GM12878 (cell line): ENCODE measurements at regions not wholly inside any gene's neighbourhood (a gene's known extent, or its start where the extent isn't known, plus 50 kb on each side); places are given as distances from the start of the nearest gene placed in this dataset.

ENCODE experiments used
- ATAC-seq: fragments of 200-7000 bp; cut with Tn5 transposase; 3 replicates; pipeline ENCODE4 v1.9.1; 2020; ENCODE audit warnings: mild to moderate bottlenecking, moderate library complexity
- BruUV-seq: library from RNA; stranded (reverse); fragments of 400-500 nt; replicated peaks from 2 replicates; lab custom pipeline; 2021; lab: Mats Ljungman, UMichigan
- CTCF ChIA-PET: fragments of 300-600 bp; sonication (Branson Sonifier 250); formaldehyde crosslinking; extraction: SDS; loops from one replicate; lab custom pipeline; 2021; ENCODE audit warnings: inconsistent platforms; lab: Yijun Ruan, JAX
- POLR2A ChIA-PET: fragments of 350-600 bp; formaldehyde crosslinking; extraction: SDS; loops from one replicate; lab custom pipeline; 2021; ENCODE audit warnings: inconsistent platforms; lab: Charles Lee
- RAD21 ChIA-PET: fragments of 300-600 bp; sonication (Branson Sonifier 250); formaldehyde crosslinking; loops from one replicate; lab custom pipeline; 2023; ENCODE audit warnings: antibody characterized with exemption; ENCODE audit not compliant: unreplicated experiment; lab: Charles Lee
- SMC1A ChIA-PET: fragments of 300-600 bp; sonication (Branson Sonifier 250); formaldehyde crosslinking; loops from one replicate; lab custom pipeline; 2023; ENCODE audit not compliant: unreplicated experiment, uncharacterized antibody; lab: Charles Lee
- DNase-seq: peaks from one replicate; pipeline ENCODE4 v3.0.0-alpha.2; 2011; ENCODE audit warnings: low read depth, low spot score
- FAIRE-seq: peaks from 3 replicates; lab custom pipeline; 2011; peaks lifted over from hg19 to GRCh38; lab: Jason Lieb, UNC
- H2AFZ ChIP-seq: 2 replicates; pipeline ENCODE4 v1.6.0; 2011; ENCODE audit warnings: low read depth, low read length, control low read depth; ENCODE audit not compliant: control insufficient read depth
- H3K27ac ChIP-seq: 2 replicates; pipeline ENCODE4 v1.5.1; 2011; ENCODE audit warnings: control low read depth; ENCODE audit not compliant: control insufficient read depth, insufficient read depth
- H3K27me3 ChIP-seq, 2 experiments: replicated peaks in 1 of 2; 2 replicates each; pipeline versions ENCODE4 v1.6.0 to v1.6.1; 2011; ENCODE audit warnings: low read length in 1 of 2; ENCODE audit not compliant: control insufficient read depth in 2 of 2, insufficient read depth in 2 of 2
- H3K36me3 ChIP-seq, 2 experiments: 2 replicates each; pipeline ENCODE4 v1.5.1; 2011; ENCODE audit warnings: low read length in 1 of 2; ENCODE audit not compliant: control insufficient read depth in 2 of 2, insufficient read depth in 2 of 2
- H3K4me1 ChIP-seq: 2 replicates; pipeline ENCODE4 v1.6.1; 2011; ENCODE audit warnings: mild to moderate bottlenecking, low read length, moderate library complexity, mixed read lengths; ENCODE audit not compliant: control insufficient read depth, insufficient read depth
- H3K4me2 ChIP-seq: 2 replicates; pipeline ENCODE4 v1.6.0; 2011; ENCODE audit warnings: control low read depth; ENCODE audit not compliant: control insufficient read depth, insufficient read depth
- H3K4me3 ChIP-seq: fragments of 200-600 bp; sonication (generic); 2 replicates; pipeline ENCODE4 v1.5.1; 2016
- H3K79me2 ChIP-seq: 2 replicates; pipeline ENCODE4 v1.6.0; 2011; ENCODE audit warnings: low read length; ENCODE audit not compliant: control insufficient read depth, insufficient read depth
- H3K9ac ChIP-seq: 2 replicates; pipeline ENCODE4 v1.8.0; 2011; ENCODE audit warnings: low read length, control low read depth, mixed read lengths; ENCODE audit not compliant: control insufficient read depth, insufficient read depth
- H3K9me3 ChIP-seq: replicated peaks from 3 replicates; pipeline ENCODE4 v1.5.1; 2011; ENCODE audit warnings: mild to moderate bottlenecking, low read length; ENCODE audit not compliant: control insufficient read depth, insufficient read depth
- H4K20me1 ChIP-seq: 2 replicates; pipeline ENCODE4 v1.6.0; 2011; ENCODE audit not compliant: control insufficient read depth, insufficient read depth
- BRCA1 ChIP-seq: IDR thresholded peaks from 2 replicates; pipeline ENCODE4 v1.6.1; 2011; ENCODE audit warnings: low read depth, low read length, improper control_type of control experiment
- CHD2 ChIP-seq: IDR thresholded peaks from 2 replicates; pipeline ENCODE4 v1.6.1; 2011; ENCODE audit warnings: low read depth, low read length, improper control_type of control experiment, borderline replicate concordance
- E2F8 ChIP-seq: fragments of 450-650 bp; IDR thresholded peaks from 2 replicates; pipeline ENCODE4 v1.6.1; 2018; ENCODE audit warnings: mild to moderate bottlenecking, low read depth, moderate library complexity; ENCODE audit not compliant: partially characterized antibody
- GABPA ChIP-seq: IDR thresholded peaks from 2 replicates; pipeline ENCODE4 v1.6.1; 2014; ENCODE audit warnings: antibody characterized with exemption, low read depth, mild to moderate bottlenecking, inconsistent platforms
- IRF4 ChIP-seq: IDR thresholded peaks from 2 replicates; pipeline ENCODE4 v1.6.1; 2011; ENCODE audit warnings: low read depth, low read length
- POU2F2 ChIP-seq: IDR thresholded peaks from 3 replicates; pipeline ENCODE4 v1.6.1; 2011; ENCODE audit warnings: low read depth, mild to moderate bottlenecking, low read length, borderline replicate concordance
- RAD51 ChIP-seq: fragments of 450-650 bp; IDR thresholded peaks from 2 replicates; pipeline ENCODE4 v1.6.1; 2016; ENCODE audit warnings: moderate library complexity, mild to moderate bottlenecking, inconsistent platforms
- USF1 ChIP-seq: IDR thresholded peaks from 2 replicates; pipeline ENCODE4 v1.6.1; 2011; ENCODE audit warnings: borderline replicate concordance, low read depth, mild to moderate bottlenecking, moderate library complexity, mixed read lengths, low read length; ENCODE audit not compliant: insufficient read depth; ENCODE audit errors: extremely low read length
- ZBED1 ChIP-seq: IDR thresholded peaks from 2 replicates; pipeline ENCODE4 v1.6.1; 2016; ENCODE audit warnings: borderline replicate concordance
- ZNF274 ChIP-seq: IDR thresholded peaks from one replicate; pipeline ENCODE4 v1.8.0; 2011; ENCODE audit not compliant: insufficient read length, insufficient read depth
- ZZZ3 ChIP-seq: IDR thresholded peaks from 2 replicates; pipeline ENCODE4 v1.6.1; 2011; ENCODE audit warnings: low read depth; ENCODE audit not compliant: control insufficient read depth, insufficient read length
- WGBS: methylation state at CpG from one replicate; pipeline ENCODE4 v1.1.6; 2016; ENCODE audit warnings: low lambda C conversion rate; ENCODE audit not compliant: insufficient replicate concordance, insufficient coverage; ENCODE audit errors: missing lambda C conversion rate; 5-methylcytosine and 5-hydroxymethylcytosine counted together
- in situ Hi-C: fragments of 300-500 bp; cut with MboI; formaldehyde crosslinking; loops from 9 replicates; pipeline ENCODE4 v1.14.3; 2018; ENCODE audit warnings: mixed read lengths
- intact Hi-C: fragments of 100-400 bp; cut with micrococcal nuclease; formaldehyde crosslinking; loops from one replicate; pipeline ENCODE4 v1.14.2; 2022; ENCODE audit not compliant: unreplicated experiment
- TF ChIP-seq, protein P1 (sequence below): fragments of 450-650 bp; IDR thresholded peaks from 2 replicates; pipeline ENCODE4 v1.6.1; 2017; ENCODE audit warnings: mild to moderate bottlenecking, moderate library complexity
- TF ChIP-seq, protein P2 (sequence below): fragments of 450-650 bp; IDR thresholded peaks from 2 replicates; pipeline ENCODE4 v1.6.1; 2017; ENCODE audit warnings: borderline replicate concordance

GRCh38 chr5:65084795-65085515 is 316.2 kb downstream of the CWC27 start (continued):
- TF ChIP-seq, protein P1, sequence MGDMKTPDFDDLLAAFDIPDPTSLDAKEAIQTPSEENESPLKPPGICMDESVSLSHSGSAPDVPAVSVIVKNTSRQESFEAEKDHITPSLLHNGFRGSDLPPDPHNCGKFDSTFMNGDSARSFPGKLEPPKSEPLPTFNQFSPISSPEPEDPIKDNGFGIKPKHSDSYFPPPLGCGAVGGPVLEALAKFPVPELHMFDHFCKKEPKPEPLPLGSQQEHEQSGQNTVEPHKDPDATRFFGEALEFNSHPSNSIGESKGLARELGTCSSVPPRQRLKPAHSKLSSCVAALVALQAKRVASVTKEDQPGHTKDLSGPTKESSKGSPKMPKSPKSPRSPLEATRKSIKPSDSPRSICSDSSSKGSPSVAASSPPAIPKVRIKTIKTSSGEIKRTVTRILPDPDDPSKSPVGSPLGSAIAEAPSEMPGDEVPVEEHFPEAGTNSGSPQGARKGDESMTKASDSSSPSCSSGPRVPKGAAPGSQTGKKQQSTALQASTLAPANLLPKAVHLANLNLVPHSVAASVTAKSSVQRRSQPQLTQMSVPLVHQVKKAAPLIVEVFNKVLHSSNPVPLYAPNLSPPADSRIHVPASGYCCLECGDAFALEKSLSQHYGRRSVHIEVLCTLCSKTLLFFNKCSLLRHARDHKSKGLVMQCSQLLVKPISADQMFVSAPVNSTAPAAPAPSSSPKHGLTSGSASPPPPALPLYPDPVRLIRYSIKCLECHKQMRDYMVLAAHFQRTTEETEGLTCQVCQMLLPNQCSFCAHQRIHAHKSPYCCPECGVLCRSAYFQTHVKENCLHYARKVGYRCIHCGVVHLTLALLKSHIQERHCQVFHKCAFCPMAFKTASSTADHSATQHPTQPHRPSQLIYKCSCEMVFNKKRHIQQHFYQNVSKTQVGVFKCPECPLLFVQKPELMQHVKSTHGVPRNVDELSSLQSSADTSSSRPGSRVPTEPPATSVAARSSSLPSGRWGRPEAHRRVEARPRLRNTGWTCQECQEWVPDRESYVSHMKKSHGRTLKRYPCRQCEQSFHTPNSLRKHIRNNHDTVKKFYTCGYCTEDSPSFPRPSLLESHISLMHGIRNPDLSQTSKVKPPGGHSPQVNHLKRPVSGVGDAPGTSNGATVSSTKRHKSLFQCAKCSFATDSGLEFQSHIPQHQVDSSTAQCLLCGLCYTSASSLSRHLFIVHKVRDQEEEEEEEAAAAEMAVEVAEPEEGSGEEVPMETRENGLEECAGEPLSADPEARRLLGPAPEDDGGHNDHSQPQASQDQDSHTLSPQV: no peak
- no peak for TF ChIP-seq CHD2
- no peak for TF ChIP-seq ZZZ3
- TF ChIP-seq GABPA: no peak

DNA sequence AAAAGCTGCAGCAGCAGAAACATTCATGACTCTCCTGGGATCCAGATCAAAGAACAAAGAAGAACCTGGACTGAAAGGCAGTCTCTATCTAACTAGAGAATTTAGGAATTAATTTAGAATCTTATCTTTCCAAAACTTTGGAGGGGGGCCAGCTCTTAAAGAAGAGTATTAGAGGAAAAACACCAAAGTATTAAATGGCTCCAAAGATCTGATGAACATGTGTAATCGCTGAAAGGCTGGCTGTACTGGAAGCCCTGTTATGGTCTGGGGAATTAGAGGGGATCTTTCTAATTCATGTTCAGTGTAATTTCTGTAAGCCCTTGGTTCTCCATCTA is 316.8 kb downstream of the CWC27 start:
- FAIRE-seq (no peak), ATAC-seq (no peak)
- TF ChIP-seq E2F8: no peak
- no peak for TF ChIP-seq USF1
- TF ChIP-seq BRCA1: no peak
- TF ChIP-seq IRF4: no peak
- TF ChIP-seq ZBED1: no peak
- TF ChIP-seq, protein P2, sequence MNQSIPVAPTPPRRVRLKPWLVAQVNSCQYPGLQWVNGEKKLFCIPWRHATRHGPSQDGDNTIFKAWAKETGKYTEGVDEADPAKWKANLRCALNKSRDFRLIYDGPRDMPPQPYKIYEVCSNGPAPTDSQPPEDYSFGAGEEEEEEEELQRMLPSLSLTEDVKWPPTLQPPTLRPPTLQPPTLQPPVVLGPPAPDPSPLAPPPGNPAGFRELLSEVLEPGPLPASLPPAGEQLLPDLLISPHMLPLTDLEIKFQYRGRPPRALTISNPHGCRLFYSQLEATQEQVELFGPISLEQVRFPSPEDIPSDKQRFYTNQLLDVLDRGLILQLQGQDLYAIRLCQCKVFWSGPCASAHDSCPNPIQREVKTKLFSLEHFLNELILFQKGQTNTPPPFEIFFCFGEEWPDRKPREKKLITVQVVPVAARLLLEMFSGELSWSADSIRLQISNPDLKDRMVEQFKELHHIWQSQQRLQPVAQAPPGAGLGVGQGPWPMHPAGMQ: no peak
- TF ChIP-seq ZNF274: no peak
- no peak for TF ChIP-seq POU2F2
- TF ChIP-seq RAD51: no peak

More for the DNA sequence above, 316.8 kb downstream of the CWC27 start:
- H2AFZ ChIP-seq: no peak overlapping the region
- no peaks in the 10 kb centered on the region; the same call in 2 of the 3 replicates for H3K9me3 ChIP-seq
- ChIA-PET RAD21 (interaction anchor here (0.6 kb wide), 1 partner anchor 18 kb away, joined by 3 read pairs; no protein-coding TSS in a partner anchor), CTCF (interaction anchor here (0.9 to 1.4 kb wide), 3 partner anchors 10 to 25 kb away, joined by 3 to 5 read pairs (median 3); no protein-coding TSS in a partner anchor), POLR2A (interaction anchor here (0.9 to 1.4 kb wide), 2 partner anchors 12 to 14 kb away, joined by 3 read pairs; no protein-coding TSS in a partner anchor), SMC1A (interaction anchor here (1.2 to 2.5 kb wide), 2 partner anchors 10 to 24 kb away, joined by 4 to 7 read pairs; no protein-coding TSS in a partner anchor)
- 93% methylated on average over 1 of the region's 1 CpG for WGBS
- H4K20me1 ChIP-seq: no peaks in the 10 kb centered on the region
- no peaks in the 10 kb centered on the region for H3K36me3 ChIP-seq
- DNase-seq: no peak
- in situ Hi-C loops: no loop called here
- H3K4me3 ChIP-seq: no peak overlapping the region
- H3K27ac ChIP-seq: no peak overlapping the region
- BruUV-seq: no TSS peak
- no peaks in the 10 kb centered on the region for H3K4me1 ChIP-seq
- no peak overlapping the region for H3K4me2 ChIP-seq
- no peak overlapping the region for H3K9ac ChIP-seq
- intact Hi-C loops: no loop called here
- no peaks in the 10 kb centered on the region for H3K27me3 ChIP-seq
- no peaks in the 10 kb centered on the region for H3K79me2 ChIP-seq
